CD4-positive, alpha-beta memory T cell (primary cell): ENCODE measurements at regions not wholly inside any gene's neighbourhood (a gene's known extent, or its start where the extent isn't known, plus 50 kb on each side); places are given as distances from the start of the nearest gene placed in this dataset.
"Not testable (repeated sequence)": the region's sequence is repeated elsewhere in the genome, so short reads cannot be mapped to it uniquely, and the experiment has no call there.

Experiments
- CTCF ChIA-PET: fragments of 350-600 bp; sonication (Branson Sonifier 250); formaldehyde crosslinking; loops from one replicate; lab custom pipeline; 2021; ENCODE audit warnings: inconsistent platforms; ENCODE audit not compliant: partially characterized antibody; lab: Charles Lee
- POLR2A ChIA-PET: fragments of 350-600 bp; sonication (Branson Sonifier 250); formaldehyde crosslinking; loops from one replicate; lab custom pipeline; 2021; ENCODE audit not compliant: partially characterized antibody; lab: Charles Lee
- DNase-seq, 5 donors: peaks; one replicate each; pipeline versions ENCODE4 v3.0.0 to v3.0.0-alpha.2; 2020 to 2022; ENCODE audit warnings: mixed read lengths in 1 of 5
- H3K27ac ChIP-seq: one replicate; pipeline ENCODE4 v1.7.0; 2013; ENCODE audit warnings: low read depth, low read length
- H3K27me3 ChIP-seq: 2 replicates; pipeline ENCODE4 v1.7.0; 2013; ENCODE audit warnings: mild to moderate bottlenecking, low read length, moderate library complexity; ENCODE audit not compliant: insufficient read depth
- H3K36me3 ChIP-seq: 2 replicates; pipeline ENCODE4 v1.7.0; 2013; ENCODE audit warnings: mild to moderate bottlenecking, low read length, moderate library complexity; ENCODE audit not compliant: insufficient read depth
- H3K4me1 ChIP-seq: 2 replicates; pipeline ENCODE4 v1.7.0; 2013; ENCODE audit warnings: mild to moderate bottlenecking, low read length, moderate library complexity; ENCODE audit not compliant: insufficient read depth
- H3K4me3 ChIP-seq, 2 donors: one replicate each; pipeline ENCODE4 v1.7.0; 2013; ENCODE audit warnings: low read length in 2 of 2, mild to moderate bottlenecking in 1 of 2
- H3K9me3 ChIP-seq, 2 donors: one replicate each; pipeline ENCODE4 v1.7.0; 2013; ENCODE audit warnings: low read length in 2 of 2, control low read depth in 1 of 2; ENCODE audit not compliant: control insufficient read depth in 1 of 2
- H3K27ac Mint-ChIP-seq, 7 donors: one replicate each; pipeline ENCODE4 v1.8.0; 2020 to 2021; ENCODE audit warnings: mixed read lengths in 7 of 7, mild to moderate bottlenecking in 6 of 7, inconsistent platforms in 3 of 7, moderate library complexity in 3 of 7
- H3K27me3 Mint-ChIP-seq, 2 donors: one replicate each; pipeline ENCODE4 v1.8.0; 2020 to 2021; ENCODE audit warnings: mixed read lengths in 2 of 2
- H3K36me3 Mint-ChIP-seq, 2 donors: one replicate each; pipeline ENCODE4 v1.8.0; 2020 to 2021; ENCODE audit warnings: mixed read lengths in 2 of 2, inconsistent platforms in 1 of 2, mild to moderate bottlenecking in 1 of 2
- H3K4me1 Mint-ChIP-seq, 4 donors: one replicate each; pipeline ENCODE4 v1.8.0; 2020 to 2021; ENCODE audit warnings: mixed read lengths in 4 of 4, mild to moderate bottlenecking in 1 of 4
- H3K4me3 Mint-ChIP-seq, 8 donors: one replicate each; pipeline ENCODE4 v1.8.0; 2020 to 2021; ENCODE audit warnings: mixed read lengths in 8 of 8, mild to moderate bottlenecking in 7 of 8, moderate library complexity in 6 of 8, inconsistent platforms in 3 of 8
- H3K9me3 Mint-ChIP-seq, 8 donors: one replicate each; pipeline ENCODE4 v1.8.0; 2020 to 2021; ENCODE audit warnings: mixed read lengths in 8 of 8, mild to moderate bottlenecking in 5 of 8, inconsistent platforms in 3 of 8, moderate library complexity in 1 of 8
- intact Hi-C: fragments of 100-400 bp; cut with micrococcal nuclease; formaldehyde crosslinking; loops from one replicate; pipeline ENCODE4 v1.15.1; 2023

- peaks cover 0 to 19% (median 6%) of the 10 kb centered on the region in 8 donors for H3K9me3 Mint-ChIP-seq
- DNase-seq, H3K27me3 ChIP-seq, intact Hi-C loops, H3K27me3 Mint-ChIP-seq, H3K36me3 ChIP-seq, H3K36me3 Mint-ChIP-seq, H3K27ac Mint-ChIP-seq, H3K4me1 Mint-ChIP-seq, CTCF ChIA-PET, H3K4me3 Mint-ChIP-seq, H3K4me1 ChIP-seq, H3K27ac ChIP-seq, H3K9me3 ChIP-seq, H3K4me3 ChIP-seq, POLR2A ChIA-PET: not testable (repeated sequence)
Measured at GRCh38 chr9:60525879-60526686, 388.1 kb upstream of the SPATA31A5 start.

- H3K27me3 Mint-ChIP-seq, H3K4me1 Mint-ChIP-seq, H3K27ac Mint-ChIP-seq: not testable (repeated sequence)
Measured at GRCh38 chr9:60526694-60527231, 387.4 kb upstream of the SPATA31A5 start.

GRCh38 chr9:60544518-60544917 lies 369.7 kb upstream of the SPATA31A5 start:
- H3K27ac ChIP-seq, POLR2A ChIA-PET, H3K4me1 Mint-ChIP-seq, intact Hi-C loops, H3K36me3 ChIP-seq, H3K27me3 Mint-ChIP-seq, H3K9me3 ChIP-seq, H3K27ac Mint-ChIP-seq, CTCF ChIA-PET, H3K4me3 ChIP-seq, DNase-seq, H3K36me3 Mint-ChIP-seq, H3K4me3 Mint-ChIP-seq, H3K4me1 ChIP-seq, H3K27me3 ChIP-seq: not testable (repeated sequence)
- H3K9me3 Mint-ChIP-seq = peaks cover 0 to 49% (median 31%) of the 10 kb centered on the region in 8 donors

More at GRCh38 chr9:60526694-60527231, 387.4 kb upstream of the SPATA31A5 start:
- H3K36me3 ChIP-seq, H3K4me3 ChIP-seq, CTCF ChIA-PET, H3K9me3 ChIP-seq, H3K4me3 Mint-ChIP-seq, intact Hi-C loops, H3K4me1 ChIP-seq, H3K27ac ChIP-seq, H3K27me3 ChIP-seq, POLR2A ChIA-PET, DNase-seq, H3K36me3 Mint-ChIP-seq: not testable (repeated sequence)
- peaks cover 0 to 18% (median 5%) of the 10 kb centered on the region in 8 donors for H3K9me3 Mint-ChIP-seq

- Mint-ChIP-seq H3K36me3 (peaks cover 0 to 2% of the 10 kb centered on the region in 2 donors), H3K27ac (no peak overlapping the region), H3K27me3 (no peaks in the 10 kb centered on the region), H3K9me3 (peaks cover 0 to 52% (median 29%) of the 10 kb centered on the region in 8 donors), H3K4me1 (no peaks in the 10 kb centered on the region), H3K4me3 (no peak overlapping the region)
- no peaks in the 10 kb centered on the region for H3K4me1 ChIP-seq
- ChIA-PET CTCF (no interaction called here), POLR2A (no interaction called here)
- no peak for DNase-seq
- no peak overlapping the region for H3K4me3 ChIP-seq
- no peaks in the 10 kb centered on the region for H3K36me3 ChIP-seq
- no peaks in the 10 kb centered on the region for H3K9me3 ChIP-seq
- H3K27me3 ChIP-seq = no peaks in the 10 kb centered on the region
- intact Hi-C loops = no loop called here
- no peak overlapping the region for H3K27ac ChIP-seq
Measured at GRCh38 chr9:60545346-60545877, 368.8 kb upstream of the SPATA31A5 start.

- Histone ChIP-seq H3K4me1 (no peaks in the 10 kb centered on the region), H3K27ac (no peak overlapping the region), H3K4me3 (no peak overlapping the region), H3K36me3 (no peaks in the 10 kb centered on the region), H3K9me3 (no peaks in the 10 kb centered on the region), H3K27me3 (no peaks in the 10 kb centered on the region)
- Mint-ChIP-seq H3K9me3 (peaks cover 0 to 52% (median 28%) of the 10 kb centered on the region in 8 donors), H3K4me1 (no peaks in the 10 kb centered on the region), H3K4me3 (no peak overlapping the region), H3K27me3 (no peaks in the 10 kb centered on the region), H3K27ac (no peak overlapping the region), H3K36me3 (peaks cover 0 to 2% of the 10 kb centered on the region in 2 donors)
- POLR2A ChIA-PET = no interaction called here
- CTCF ChIA-PET = no interaction called here
- DNase-seq = no peak
- intact Hi-C loops = no loop called here
Measured at GRCh38 chr9:60545878-60546385, 368.3 kb upstream of the SPATA31A5 start.

GRCh38 chr9:60546406-60546805 lies 367.8 kb upstream of the SPATA31A5 start:
- no peak for DNase-seq
- H3K4me3 Mint-ChIP-seq = no peak overlapping the region
- no peaks in the 10 kb centered on the region for H3K27me3 Mint-ChIP-seq
- CTCF ChIA-PET = no interaction called here
- Histone ChIP-seq H3K4me3 (no peak overlapping the region), H3K9me3 (no peaks in the 10 kb centered on the region), H3K4me1 (no peaks in the 10 kb centered on the region), H3K36me3 (no peaks in the 10 kb centered on the region), H3K27me3 (no peaks in the 10 kb centered on the region), H3K27ac (no peak overlapping the region)
- H3K27ac Mint-ChIP-seq = no peak overlapping the region
- no peaks in the 10 kb centered on the region for H3K4me1 Mint-ChIP-seq
- peaks cover 0 to 2% of the 10 kb centered on the region in 2 donors for H3K36me3 Mint-ChIP-seq
- POLR2A ChIA-PET = no interaction called here
- H3K9me3 Mint-ChIP-seq = peaks cover 0 to 47% (median 27%) of the 10 kb centered on the region in 8 donors
- intact Hi-C loops = no loop called here

- H3K4me3 ChIP-seq, H3K27me3 ChIP-seq, H3K27me3 Mint-ChIP-seq, POLR2A ChIA-PET, DNase-seq, CTCF ChIA-PET, H3K27ac ChIP-seq, H3K36me3 ChIP-seq, intact Hi-C loops, H3K27ac Mint-ChIP-seq, H3K4me3 Mint-ChIP-seq, H3K4me1 Mint-ChIP-seq, H3K4me1 ChIP-seq, H3K9me3 ChIP-seq, H3K36me3 Mint-ChIP-seq: not testable (repeated sequence)
- peaks cover 0 to 46% (median 24%) of the 10 kb centered on the region in 8 donors for H3K9me3 Mint-ChIP-seq
Measured at GRCh38 chr9:60546990-60547389, 367.2 kb upstream of the SPATA31A5 start.
